NT2/D1 (cell line): ENCODE measurements at regions not wholly inside any gene's neighbourhood (a gene's known extent, or its start where the extent isn't known, plus 50 kb on each side); places are given as distances from the start of the nearest gene placed in this dataset.

Experiments used
- YY1 ChIP-seq: IDR thresholded peaks from 2 replicates; pipeline ENCODE4 v1.6.1; 2011; ENCODE audit not compliant: insufficient read length, insufficient read depth
- ZNF274 ChIP-seq: IDR thresholded peaks from 2 replicates; pipeline ENCODE4 v1.6.1; 2011; ENCODE audit warnings: mild to moderate bottlenecking, low read depth, low read length

DNA sequence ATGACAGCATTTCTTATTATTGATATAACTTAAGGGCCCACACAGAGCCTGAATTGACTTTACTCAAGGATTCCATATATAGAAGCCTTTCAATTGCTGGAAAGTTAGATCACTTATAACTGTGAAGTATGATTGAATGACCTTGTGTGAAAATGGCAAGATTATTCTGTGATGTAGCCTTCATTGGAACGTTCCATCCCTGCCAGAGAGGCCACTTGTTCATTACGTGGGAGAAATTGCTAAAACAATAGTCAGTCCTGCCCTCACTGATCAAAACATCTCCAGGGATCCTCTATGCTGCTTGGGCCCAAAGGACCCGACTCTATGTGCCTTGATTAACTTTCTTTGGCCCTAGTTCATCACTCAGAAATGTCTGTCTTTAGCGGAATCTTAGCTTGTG, 159.5 kb upstream of the BLID start:
- TF ChIP-seq ZNF274 = no peak
- no peak for TF ChIP-seq YY1
